ENCODE measurements at regions not wholly inside any gene's neighbourhood (a gene's known extent, or its start where the extent isn't known, plus 50 kb on each side); places are given as distances from the start of the nearest gene placed in this dataset.

GRCh38 chr3:34212175-34212574, 413.7 kb downstream of the PDCD6IP start:
- TF ChIP-seq CTCF (IDR thresholded peaks at IDR 0.05; ENCODE audit: extremely low read depth in 1 of 2, insufficient read depth in 1 of 2, low read depth in 1 of 2, low read length in 2 of 2): no peak
- TF ChIP-seq EZH2 (IDR thresholded peaks at IDR 0.05; ENCODE audit: borderline replicate concordance, low read depth, low read length, severe bottlenecking): no peak
- TF ChIP-seq POLR2A (IDR thresholded peaks at IDR 0.05; ENCODE audit: low read depth, low read length): no peak
- TF ChIP-seq FOS (IDR thresholded peaks at IDR 0.05; ENCODE audit: borderline replicate concordance, insufficient read depth, low read length): no peak
- TF ChIP-seq POLR2AphosphoS5 (IDR thresholded peaks at IDR 0.05; ENCODE audit: insufficient read depth, low read depth, low read length): no peak
- TF ChIP-seq MYC (IDR thresholded peaks at IDR 0.05; ENCODE audit: low read depth, low read length): no peak
- TF ChIP-seq JUN (IDR thresholded peaks at IDR 0.05; ENCODE audit: borderline replicate concordance, insufficient read depth, insufficient read length, low read depth): no peak
- TF ChIP-seq MAX (IDR thresholded peaks at IDR 0.05; ENCODE audit: insufficient read depth, insufficient read length): no peak

All from endothelial cell of umbilical vein (primary cell).